GM12878 (cell line): ENCODE measurements at regions not wholly inside any gene's neighbourhood (a gene's known extent, or its start where the extent isn't known, plus 50 kb on each side); places are given as distances from the start of the nearest gene placed in this dataset.

ENCODE experiments used
- ATAC-seq: fragments of 200-7000 bp; cut with Tn5 transposase; 3 replicates; pipeline ENCODE4 v1.9.1; 2020; ENCODE audit warnings: mild to moderate bottlenecking, moderate library complexity
- BruUV-seq: library from RNA; stranded (reverse); fragments of 400-500 nt; replicated peaks from 2 replicates; lab custom pipeline; 2021; lab: Mats Ljungman, UMichigan
- CTCF ChIA-PET: fragments of 300-600 bp; sonication (Branson Sonifier 250); formaldehyde crosslinking; extraction: SDS; loops from one replicate; lab custom pipeline; 2021; ENCODE audit warnings: inconsistent platforms; lab: Yijun Ruan, JAX
- POLR2A ChIA-PET: fragments of 350-600 bp; formaldehyde crosslinking; extraction: SDS; loops from one replicate; lab custom pipeline; 2021; ENCODE audit warnings: inconsistent platforms; lab: Charles Lee
- RAD21 ChIA-PET: fragments of 300-600 bp; sonication (Branson Sonifier 250); formaldehyde crosslinking; loops from one replicate; lab custom pipeline; 2023; ENCODE audit warnings: antibody characterized with exemption; ENCODE audit not compliant: unreplicated experiment; lab: Charles Lee
- SMC1A ChIA-PET: fragments of 300-600 bp; sonication (Branson Sonifier 250); formaldehyde crosslinking; loops from one replicate; lab custom pipeline; 2023; ENCODE audit not compliant: unreplicated experiment, uncharacterized antibody; lab: Charles Lee
- DNase-seq: peaks from one replicate; pipeline ENCODE4 v3.0.0-alpha.2; 2011; ENCODE audit warnings: low read depth, low spot score
- FAIRE-seq: peaks from 3 replicates; lab custom pipeline; 2011; peaks lifted over from hg19 to GRCh38; lab: Jason Lieb, UNC
- H2AFZ ChIP-seq: 2 replicates; pipeline ENCODE4 v1.6.0; 2011; ENCODE audit warnings: low read depth, low read length, control low read depth; ENCODE audit not compliant: control insufficient read depth
- H3K27ac ChIP-seq: 2 replicates; pipeline ENCODE4 v1.5.1; 2011; ENCODE audit warnings: control low read depth; ENCODE audit not compliant: control insufficient read depth, insufficient read depth
- H3K27me3 ChIP-seq, 2 experiments: replicated peaks in 1 of 2; 2 replicates each; pipeline versions ENCODE4 v1.6.0 to v1.6.1; 2011; ENCODE audit warnings: low read length in 1 of 2; ENCODE audit not compliant: control insufficient read depth in 2 of 2, insufficient read depth in 2 of 2
- H3K36me3 ChIP-seq, 2 experiments: 2 replicates each; pipeline ENCODE4 v1.5.1; 2011; ENCODE audit warnings: low read length in 1 of 2; ENCODE audit not compliant: control insufficient read depth in 2 of 2, insufficient read depth in 2 of 2
- H3K4me1 ChIP-seq: 2 replicates; pipeline ENCODE4 v1.6.1; 2011; ENCODE audit warnings: mild to moderate bottlenecking, low read length, moderate library complexity, mixed read lengths; ENCODE audit not compliant: control insufficient read depth, insufficient read depth
- H3K4me2 ChIP-seq: 2 replicates; pipeline ENCODE4 v1.6.0; 2011; ENCODE audit warnings: control low read depth; ENCODE audit not compliant: control insufficient read depth, insufficient read depth
- H3K4me3 ChIP-seq: fragments of 200-600 bp; sonication (generic); 2 replicates; pipeline ENCODE4 v1.5.1; 2016
- H3K79me2 ChIP-seq: 2 replicates; pipeline ENCODE4 v1.6.0; 2011; ENCODE audit warnings: low read length; ENCODE audit not compliant: control insufficient read depth, insufficient read depth
- H3K9ac ChIP-seq: 2 replicates; pipeline ENCODE4 v1.8.0; 2011; ENCODE audit warnings: low read length, control low read depth, mixed read lengths; ENCODE audit not compliant: control insufficient read depth, insufficient read depth
- H3K9me3 ChIP-seq: replicated peaks from 3 replicates; pipeline ENCODE4 v1.5.1; 2011; ENCODE audit warnings: mild to moderate bottlenecking, low read length; ENCODE audit not compliant: control insufficient read depth, insufficient read depth
- H4K20me1 ChIP-seq: 2 replicates; pipeline ENCODE4 v1.6.0; 2011; ENCODE audit not compliant: control insufficient read depth, insufficient read depth
- CHD1 ChIP-seq: IDR thresholded peaks from 2 replicates; pipeline ENCODE4 v1.6.1; 2012; ENCODE audit warnings: low read depth, low read length, improper control_type of control experiment
- CREB1 ChIP-seq: IDR thresholded peaks from 2 replicates; pipeline ENCODE4 v1.6.1; 2012; ENCODE audit warnings: low read depth, mild to moderate bottlenecking, inconsistent platforms
- EGR1 ChIP-seq, 2 experiments: IDR thresholded peaks; 1 replicate in 1 of 2; 2 replicates in 1 of 2; pipeline ENCODE4 v1.6.1; 2011 to 2012; ENCODE audit warnings: low read depth in 2 of 2, low read length in 2 of 2, borderline replicate concordance in 1 of 2, mild to moderate bottlenecking in 1 of 2, moderate library complexity in 1 of 2
- ESRRA ChIP-seq: IDR thresholded peaks from 2 replicates; pipeline ENCODE4 v1.6.1; 2012; ENCODE audit warnings: mild to moderate bottlenecking, low read length, improper control_type of control experiment
- FOXM1 ChIP-seq: IDR thresholded peaks from 2 replicates; pipeline ENCODE4 v1.6.1; 2012; ENCODE audit warnings: low read depth, mild to moderate bottlenecking, inconsistent platforms, low read length, moderate library complexity
- HDAC2 ChIP-seq: fragments of 200-600 bp; sonication (generic); IDR thresholded peaks from 2 replicates; pipeline ENCODE4 v1.6.1; 2017
- KAT2A ChIP-seq: conservative IDR thresholded peaks from 2 replicates; pipeline ENCODE4 v1.6.1; 2011; ENCODE audit warnings: low read depth, low read length; ENCODE audit not compliant: control insufficient read depth
- NFYB ChIP-seq: IDR thresholded peaks from 2 replicates; pipeline ENCODE4 v1.6.1; 2011; ENCODE audit warnings: low read depth, mild to moderate bottlenecking, low read length, improper control_type of control experiment, moderate library complexity; ENCODE audit not compliant: insufficient read depth
- POU2F2 ChIP-seq: IDR thresholded peaks from 3 replicates; pipeline ENCODE4 v1.6.1; 2011; ENCODE audit warnings: low read depth, mild to moderate bottlenecking, low read length, borderline replicate concordance
- RB1 ChIP-seq: fragments of 450-650 bp; formaldehyde crosslinking; IDR thresholded peaks from 2 replicates; pipeline ENCODE4 v1.6.1; 2017; ENCODE audit warnings: mild to moderate bottlenecking, borderline replicate concordance
- RCOR1 ChIP-seq: conservative IDR thresholded peaks from 2 replicates; pipeline ENCODE4 v1.6.1; 2012; ENCODE audit warnings: low read depth, low read length, improper control_type of control experiment
- SRF ChIP-seq, 2 experiments: IDR thresholded peaks; 2 replicates each; pipeline ENCODE4 v1.6.1; 2011; ENCODE audit warnings: low read depth in 2 of 2, low read length in 2 of 2, mild to moderate bottlenecking in 1 of 2, moderate library complexity in 1 of 2
- STAT1 ChIP-seq: fragments of 450-650 bp; conservative IDR thresholded peaks from 2 replicates; pipeline ENCODE4 v1.6.1; 2014; ENCODE audit warnings: antibody characterized with exemption, mild to moderate bottlenecking
- SUPT20H ChIP-seq: IDR thresholded peaks from 2 replicates; pipeline ENCODE4 v1.6.1; 2011; ENCODE audit warnings: low read depth, mild to moderate bottlenecking, low read length, moderate library complexity, borderline replicate concordance; ENCODE audit not compliant: control insufficient read depth
- TBL1XR1 ChIP-seq: IDR thresholded peaks from 2 replicates; pipeline ENCODE4 v1.6.1; 2012; ENCODE audit warnings: low read depth, low read length, improper control_type of control experiment
- WRNIP1 ChIP-seq: IDR thresholded peaks from 2 replicates; pipeline ENCODE4 v1.6.1; 2011; ENCODE audit warnings: low read depth, low read length, improper control_type of control experiment, borderline replicate concordance
- ZBED1 ChIP-seq: IDR thresholded peaks from 2 replicates; pipeline ENCODE4 v1.6.1; 2016; ENCODE audit warnings: borderline replicate concordance
- ZSCAN29 ChIP-seq: fragments of 450-650 bp; IDR thresholded peaks from 2 replicates; pipeline ENCODE4 v1.6.1; 2017; ENCODE audit warnings: mild to moderate bottlenecking, moderate library complexity
- WGBS: methylation state at CpG from one replicate; pipeline ENCODE4 v1.1.6; 2016; ENCODE audit warnings: low lambda C conversion rate; ENCODE audit not compliant: insufficient replicate concordance, insufficient coverage; ENCODE audit errors: missing lambda C conversion rate; 5-methylcytosine and 5-hydroxymethylcytosine counted together
- in situ Hi-C: fragments of 300-500 bp; cut with MboI; formaldehyde crosslinking; loops from 9 replicates; pipeline ENCODE4 v1.14.3; 2018; ENCODE audit warnings: mixed read lengths
- intact Hi-C: fragments of 100-400 bp; cut with micrococcal nuclease; formaldehyde crosslinking; loops from one replicate; pipeline ENCODE4 v1.14.2; 2022; ENCODE audit not compliant: unreplicated experiment
- TF ChIP-seq, protein P1 (sequence below): fragments of 450-650 bp; formaldehyde crosslinking; IDR thresholded peaks from 2 replicates; pipeline ENCODE4 v1.5.0; 2022; ENCODE audit warnings: mild to moderate bottlenecking, missing genetic modification characterization
- TF ChIP-seq, protein P2 (sequence below): fragments of 450-650 bp; IDR thresholded peaks from 2 replicates; pipeline ENCODE4 v1.6.1; 2017; ENCODE audit warnings: antibody characterized with exemption, mild to moderate bottlenecking, moderate library complexity

DNA sequence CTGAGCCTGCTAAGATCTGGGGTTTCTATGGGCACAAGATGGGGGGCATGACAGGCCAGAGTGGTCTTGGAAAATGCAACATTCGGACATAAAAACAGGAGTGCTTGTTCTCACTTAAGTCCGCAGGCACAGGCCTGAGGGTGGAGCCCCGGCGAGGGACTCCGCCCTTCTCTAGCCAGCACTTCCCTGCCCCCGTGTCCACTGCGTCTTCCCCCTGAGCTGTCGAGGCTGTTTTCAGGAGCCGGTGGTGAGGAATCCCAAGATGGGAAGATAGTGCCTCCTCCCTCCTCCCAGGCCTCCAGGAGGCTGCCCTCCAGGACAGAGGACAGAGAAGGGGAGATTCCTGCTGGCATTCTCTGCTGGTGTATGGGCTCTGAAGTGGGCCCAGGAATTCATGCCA, 105.2 kb downstream of the TLR5 start:
- 49% methylated on average over 9 of the region's 9 CpGs for WGBS
- Histone ChIP-seq H3K36me3 (no peaks in the 10 kb centered on the region), H3K9ac (no peak overlapping the region), H3K9me3 (no peaks in the 10 kb centered on the region), H3K79me2 (no peaks in the 10 kb centered on the region), H3K4me3 (no peak overlapping the region), H3K27ac (no peak overlapping the region), H4K20me1 (no peaks in the 10 kb centered on the region), H3K27me3 (no peaks in the 10 kb centered on the region), H3K4me1 (no peaks in the 10 kb centered on the region), H2AFZ (no peak overlapping the region), H3K4me2 (no peak overlapping the region)
- POLR2A ChIA-PET, result no interaction called here
- DNase-seq (no peak), FAIRE-seq (no peak), ATAC-seq (no peak)
- CTCF ChIA-PET, result no interaction called here
- BruUV-seq, result no TSS peak
- SMC1A ChIA-PET, result no interaction called here
- intact Hi-C loops (no loop called here), in situ Hi-C loops (no loop called here)
- no peak for TF ChIP-seq TBL1XR1
- no peak for TF ChIP-seq STAT1
- TF ChIP-seq KAT2A, result no peak
- TF ChIP-seq WRNIP1, result no peak
- no peak for TF ChIP-seq NFYB
- no peak for TF ChIP-seq HDAC2
- TF ChIP-seq, protein P1, sequence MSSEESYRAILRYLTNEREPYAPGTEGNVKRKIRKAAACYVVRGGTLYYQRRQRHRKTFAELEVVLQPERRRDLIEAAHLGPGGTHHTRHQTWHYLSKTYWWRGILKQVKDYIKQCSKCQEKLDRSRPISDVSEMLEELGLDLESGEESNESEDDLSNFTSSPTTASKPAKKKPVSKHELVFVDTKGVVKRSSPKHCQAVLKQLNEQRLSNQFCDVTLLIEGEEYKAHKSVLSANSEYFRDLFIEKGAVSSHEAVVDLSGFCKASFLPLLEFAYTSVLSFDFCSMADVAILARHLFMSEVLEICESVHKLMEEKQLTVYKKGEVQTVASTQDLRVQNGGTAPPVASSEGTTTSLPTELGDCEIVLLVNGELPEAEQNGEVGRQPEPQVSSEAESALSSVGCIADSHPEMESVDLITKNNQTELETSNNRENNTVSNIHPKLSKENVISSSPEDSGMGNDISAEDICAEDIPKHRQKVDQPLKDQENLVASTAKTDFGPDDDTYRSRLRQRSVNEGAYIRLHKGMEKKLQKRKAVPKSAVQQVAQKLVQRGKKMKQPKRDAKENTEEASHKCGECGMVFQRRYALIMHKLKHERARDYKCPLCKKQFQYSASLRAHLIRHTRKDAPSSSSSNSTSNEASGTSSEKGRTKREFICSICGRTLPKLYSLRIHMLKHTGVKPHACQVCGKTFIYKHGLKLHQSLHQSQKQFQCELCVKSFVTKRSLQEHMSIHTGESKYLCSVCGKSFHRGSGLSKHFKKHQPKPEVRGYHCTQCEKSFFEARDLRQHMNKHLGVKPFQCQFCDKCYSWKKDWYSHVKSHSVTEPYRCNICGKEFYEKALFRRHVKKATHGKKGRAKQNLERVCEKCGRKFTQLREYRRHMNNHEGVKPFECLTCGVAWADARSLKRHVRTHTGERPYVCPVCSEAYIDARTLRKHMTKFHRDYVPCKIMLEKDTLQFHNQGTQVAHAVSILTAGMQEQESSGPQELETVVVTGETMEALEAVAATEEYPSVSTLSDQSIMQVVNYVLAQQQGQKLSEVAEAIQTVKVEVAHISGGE, result no peak
- no peak for TF ChIP-seq FOXM1
- no peak for TF ChIP-seq SUPT20H
- TF ChIP-seq, protein P2, sequence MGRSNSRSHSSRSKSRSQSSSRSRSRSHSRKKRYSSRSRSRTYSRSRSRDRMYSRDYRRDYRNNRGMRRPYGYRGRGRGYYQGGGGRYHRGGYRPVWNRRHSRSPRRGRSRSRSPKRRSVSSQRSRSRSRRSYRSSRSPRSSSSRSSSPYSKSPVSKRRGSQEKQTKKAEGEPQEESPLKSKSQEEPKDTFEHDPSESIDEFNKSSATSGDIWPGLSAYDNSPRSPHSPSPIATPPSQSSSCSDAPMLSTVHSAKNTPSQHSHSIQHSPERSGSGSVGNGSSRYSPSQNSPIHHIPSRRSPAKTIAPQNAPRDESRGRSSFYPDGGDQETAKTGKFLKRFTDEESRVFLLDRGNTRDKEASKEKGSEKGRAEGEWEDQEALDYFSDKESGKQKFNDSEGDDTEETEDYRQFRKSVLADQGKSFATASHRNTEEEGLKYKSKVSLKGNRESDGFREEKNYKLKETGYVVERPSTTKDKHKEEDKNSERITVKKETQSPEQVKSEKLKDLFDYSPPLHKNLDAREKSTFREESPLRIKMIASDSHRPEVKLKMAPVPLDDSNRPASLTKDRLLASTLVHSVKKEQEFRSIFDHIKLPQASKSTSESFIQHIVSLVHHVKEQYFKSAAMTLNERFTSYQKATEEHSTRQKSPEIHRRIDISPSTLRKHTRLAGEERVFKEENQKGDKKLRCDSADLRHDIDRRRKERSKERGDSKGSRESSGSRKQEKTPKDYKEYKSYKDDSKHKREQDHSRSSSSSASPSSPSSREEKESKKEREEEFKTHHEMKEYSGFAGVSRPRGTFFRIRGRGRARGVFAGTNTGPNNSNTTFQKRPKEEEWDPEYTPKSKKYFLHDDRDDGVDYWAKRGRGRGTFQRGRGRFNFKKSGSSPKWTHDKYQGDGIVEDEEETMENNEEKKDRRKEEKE, result no peak
- TF ChIP-seq ZSCAN29, result no peak
- TF ChIP-seq ZBED1, result no peak
- TF ChIP-seq POU2F2, result no peak
- TF ChIP-seq RCOR1, result no peak
- TF ChIP-seq CHD1, result no peak
- TF ChIP-seq SRF (IDR thresholded peaks at IDR 0.05; ENCODE audit: low read depth in 2 of 2, low read length in 2 of 2), result no peak
- TF ChIP-seq CREB1, result no peak
- no peak for TF ChIP-seq ESRRA
- TF ChIP-seq RB1, result no peak
- no peak for TF ChIP-seq EGR1 (IDR thresholded peaks at IDR 0.05; ENCODE audit: borderline replicate concordance in 1 of 2, low read depth in 2 of 2, low read length in 2 of 2)
- RAD21 ChIA-PET, result no interaction called here
